ENCODE measurements at regions not wholly inside any gene's neighbourhood (a gene's known extent, or its start where the extent isn't known, plus 50 kb on each side); places are given as distances from the start of the nearest gene placed in this dataset.

DNA sequence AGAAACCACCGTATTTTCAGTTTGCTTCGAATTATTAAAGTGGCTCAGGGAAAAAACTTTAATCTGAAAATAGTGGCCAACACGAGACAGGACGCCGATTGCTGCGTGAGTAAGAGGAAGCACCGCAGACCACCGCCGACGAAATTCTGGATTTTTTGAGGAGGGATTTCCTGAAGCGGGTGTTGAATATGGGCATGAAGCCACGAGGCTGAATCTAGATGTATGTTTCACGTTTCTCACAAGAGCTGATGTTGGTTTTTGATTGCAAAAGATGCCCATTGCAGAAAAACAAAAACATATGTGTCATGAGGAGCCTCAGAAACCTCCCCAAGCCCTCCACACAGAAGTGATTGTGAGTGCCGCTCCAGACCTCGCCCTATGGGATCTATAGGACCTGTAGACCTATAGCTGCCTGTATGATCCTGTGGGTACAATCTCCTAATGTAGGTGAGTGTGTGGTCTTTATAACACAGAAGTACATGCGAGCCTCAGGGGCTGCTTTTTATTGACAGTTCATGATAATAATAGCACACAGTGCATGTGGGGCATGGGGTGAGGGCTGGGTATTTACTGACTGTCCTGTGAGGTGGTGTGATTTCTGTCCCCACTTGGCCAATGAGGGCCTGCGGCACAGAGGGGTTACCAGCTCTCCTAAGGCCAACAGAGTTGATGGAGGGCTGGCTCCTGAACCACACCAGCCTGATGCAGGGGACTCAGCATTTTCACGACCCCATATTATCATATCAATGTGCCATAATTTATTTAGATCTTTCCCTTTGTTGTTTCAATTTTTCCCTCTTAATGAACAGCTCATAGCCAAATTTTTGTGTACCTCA, 243.9 kb downstream of the DLL1 start:
- Histone ChIP-seq H3K9me3 (ENCODE audit: control insufficient read depth in 2 of 2, low read length in 2 of 2) (peaks cover 0 to 7% of the 10 kb centered on the region in 2 donors), H3K9ac (ENCODE audit: low read length in 2 of 2) (no peak overlapping the region), H3K4me3 (ENCODE audit: low read length in 2 of 2) (no peak overlapping the region), H3K4me1 (ENCODE audit: control insufficient read depth, insufficient read depth, low read length) (peaks cover 28% of the 10 kb centered on the region), H3K27me3 (ENCODE audit: control insufficient read depth in 1 of 2, insufficient read depth in 2 of 2, low read length in 2 of 2) (no peaks in the 10 kb centered on the region), H3K27ac (ENCODE audit: low read length) (no peak overlapping the region), H3K36me3 (ENCODE audit: control insufficient read depth in 2 of 2, insufficient read depth in 2 of 2, low read length in 2 of 2) (no peaks in the 10 kb centered on the region)

GRCh38 chr6:170045981-170046667, 244.8 kb downstream of the DLL1 start:
- H3K4me1 ChIP-seq (ENCODE audit: control insufficient read depth, insufficient read depth, low read length), result peaks cover 28% of the 10 kb centered on the region
- no peak overlapping the region for H3K27ac ChIP-seq (ENCODE audit: low read length)
- H3K27me3 ChIP-seq (ENCODE audit: control insufficient read depth in 1 of 2, insufficient read depth in 2 of 2, low read length in 2 of 2), result no peaks in the 10 kb centered on the region
- no peak overlapping the region for H3K9ac ChIP-seq (ENCODE audit: low read length in 2 of 2)
- H3K36me3 ChIP-seq (ENCODE audit: control insufficient read depth in 2 of 2, insufficient read depth in 2 of 2, low read length in 2 of 2), result no peaks in the 10 kb centered on the region
- peaks cover 0 to 7% of the 10 kb centered on the region in 2 donors for H3K9me3 ChIP-seq (ENCODE audit: control insufficient read depth in 2 of 2, low read length in 2 of 2)
- peak overlapping the region in 1 of 2 donors; percentile 14 for H3K4me3 ChIP-seq (ENCODE audit: low read length in 2 of 2)

GRCh38 chr6:170045563-170045960, 245.3 kb downstream of the DLL1 start:
- Histone ChIP-seq H3K9me3 (ENCODE audit: control insufficient read depth in 2 of 2, low read length in 2 of 2) (peaks cover 0 to 7% of the 10 kb centered on the region in 2 donors), H3K27ac (ENCODE audit: low read length) (no peak overlapping the region), H3K4me3 (ENCODE audit: low read length in 2 of 2) (no peak overlapping the region), H3K36me3 (ENCODE audit: control insufficient read depth in 2 of 2, insufficient read depth in 2 of 2, low read length in 2 of 2) (no peaks in the 10 kb centered on the region), H3K4me1 (ENCODE audit: control insufficient read depth, insufficient read depth, low read length) (peaks cover 24% of the 10 kb centered on the region), H3K27me3 (ENCODE audit: control insufficient read depth in 1 of 2, insufficient read depth in 2 of 2, low read length in 2 of 2) (no peaks in the 10 kb centered on the region), H3K9ac (ENCODE audit: low read length in 2 of 2) (no peak overlapping the region)

DNA sequence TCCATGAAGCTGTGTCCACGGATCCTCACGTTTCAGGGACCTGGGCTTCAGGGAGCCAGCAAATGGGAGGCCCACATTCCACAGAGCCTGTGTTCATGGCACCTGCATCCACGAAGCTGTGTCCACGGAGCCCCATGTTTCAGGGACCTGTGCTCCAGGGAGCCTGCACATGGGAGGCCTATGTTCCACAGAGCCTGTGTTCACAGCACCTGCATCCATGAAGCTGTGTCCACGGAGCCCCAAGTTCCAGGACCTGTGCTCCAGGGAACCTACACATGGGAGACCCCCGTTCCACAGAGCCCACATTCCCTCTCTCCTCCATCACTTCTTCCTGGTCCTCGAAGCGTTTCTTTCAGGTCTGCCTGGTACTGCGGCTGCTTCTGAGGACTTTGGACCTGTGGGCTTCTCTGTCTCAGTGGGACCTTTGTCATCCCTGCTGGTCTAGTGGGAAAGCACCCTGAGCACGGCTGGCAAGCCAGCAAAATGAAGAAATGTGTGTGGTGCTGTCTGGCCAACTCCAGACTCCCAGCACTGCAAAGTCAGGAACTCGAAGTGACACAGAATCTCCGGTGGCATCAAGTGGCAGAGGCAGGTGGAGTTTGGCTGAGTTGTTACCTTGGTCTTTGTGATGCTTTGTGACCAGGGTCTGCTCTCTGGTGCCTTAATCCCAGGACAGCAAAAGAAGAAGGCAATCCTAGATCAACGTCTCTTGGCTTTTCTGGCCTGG, 245.9 kb downstream of the DLL1 start:
- Histone ChIP-seq H3K36me3 (ENCODE audit: control insufficient read depth in 2 of 2, insufficient read depth in 2 of 2, low read length in 2 of 2) (no peaks in the 10 kb centered on the region), H3K27ac (ENCODE audit: low read length) (no peak overlapping the region), H3K27me3 (ENCODE audit: control insufficient read depth in 1 of 2, insufficient read depth in 2 of 2, low read length in 2 of 2) (no peaks in the 10 kb centered on the region), H3K4me3 (ENCODE audit: low read length in 2 of 2) (no peak overlapping the region), H3K4me1 (ENCODE audit: control insufficient read depth, insufficient read depth, low read length) (peaks cover 19% of the 10 kb centered on the region), H3K9ac (ENCODE audit: low read length in 2 of 2) (no peak overlapping the region), H3K9me3 (ENCODE audit: control insufficient read depth in 2 of 2, low read length in 2 of 2) (peaks cover 0 to 7% of the 10 kb centered on the region in 2 donors)

DNA sequence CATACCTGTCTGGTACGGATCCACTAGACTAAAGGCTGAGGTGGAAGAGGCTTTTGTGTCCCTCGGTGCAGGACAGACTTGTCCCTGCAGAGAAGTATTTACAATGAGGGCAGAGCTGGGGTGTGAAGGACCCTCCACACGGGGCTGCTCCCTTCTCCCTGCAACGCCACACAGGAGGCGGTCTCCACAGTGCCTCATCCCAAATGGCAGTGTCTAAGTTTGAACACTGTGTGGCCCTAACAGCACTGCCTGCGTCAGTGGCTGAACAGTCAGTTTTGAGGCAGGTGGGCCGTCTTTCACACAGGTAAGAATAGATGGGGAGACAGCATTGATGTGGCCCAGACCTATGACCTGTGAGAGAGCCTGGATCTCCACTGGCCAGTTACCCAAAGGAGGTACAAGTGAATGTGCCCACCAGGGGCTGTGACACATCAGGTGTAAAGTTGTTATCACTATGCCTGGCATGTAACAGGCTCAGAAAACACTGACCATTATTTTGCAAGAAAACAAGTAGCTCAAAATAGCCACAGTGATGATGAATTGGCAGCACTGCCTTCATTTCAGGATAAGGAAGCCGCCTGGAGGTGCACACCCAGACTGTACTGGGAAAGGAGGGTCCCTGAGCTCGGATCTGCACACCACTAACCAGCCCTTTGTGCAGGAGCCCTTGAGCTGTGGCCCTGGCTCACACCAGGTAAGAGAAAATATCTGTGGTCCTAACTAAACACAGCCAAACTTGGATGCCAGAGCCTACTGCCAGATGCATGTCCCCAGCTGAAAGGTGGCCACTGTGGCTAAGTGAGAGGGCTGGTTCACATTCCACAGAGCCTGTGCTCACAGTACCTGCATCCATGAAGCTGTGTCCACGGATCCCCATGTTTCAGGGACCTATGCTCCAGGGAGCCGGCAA, 246.7 kb downstream of the DLL1 start:
- Histone ChIP-seq H3K4me3 (ENCODE audit: low read length in 2 of 2) (no peak overlapping the region), H3K9me3 (ENCODE audit: control insufficient read depth in 2 of 2, low read length in 2 of 2) (peaks cover 0 to 7% of the 10 kb centered on the region in 2 donors), H3K36me3 (ENCODE audit: control insufficient read depth in 2 of 2, insufficient read depth in 2 of 2, low read length in 2 of 2) (no peaks in the 10 kb centered on the region), H3K27ac (ENCODE audit: low read length) (no peak overlapping the region), H3K27me3 (ENCODE audit: control insufficient read depth in 1 of 2, insufficient read depth in 2 of 2, low read length in 2 of 2) (no peaks in the 10 kb centered on the region), H3K9ac (ENCODE audit: low read length in 2 of 2) (no peak overlapping the region), H3K4me1 (ENCODE audit: control insufficient read depth, insufficient read depth, low read length) (peaks cover 12% of the 10 kb centered on the region)

DNA sequence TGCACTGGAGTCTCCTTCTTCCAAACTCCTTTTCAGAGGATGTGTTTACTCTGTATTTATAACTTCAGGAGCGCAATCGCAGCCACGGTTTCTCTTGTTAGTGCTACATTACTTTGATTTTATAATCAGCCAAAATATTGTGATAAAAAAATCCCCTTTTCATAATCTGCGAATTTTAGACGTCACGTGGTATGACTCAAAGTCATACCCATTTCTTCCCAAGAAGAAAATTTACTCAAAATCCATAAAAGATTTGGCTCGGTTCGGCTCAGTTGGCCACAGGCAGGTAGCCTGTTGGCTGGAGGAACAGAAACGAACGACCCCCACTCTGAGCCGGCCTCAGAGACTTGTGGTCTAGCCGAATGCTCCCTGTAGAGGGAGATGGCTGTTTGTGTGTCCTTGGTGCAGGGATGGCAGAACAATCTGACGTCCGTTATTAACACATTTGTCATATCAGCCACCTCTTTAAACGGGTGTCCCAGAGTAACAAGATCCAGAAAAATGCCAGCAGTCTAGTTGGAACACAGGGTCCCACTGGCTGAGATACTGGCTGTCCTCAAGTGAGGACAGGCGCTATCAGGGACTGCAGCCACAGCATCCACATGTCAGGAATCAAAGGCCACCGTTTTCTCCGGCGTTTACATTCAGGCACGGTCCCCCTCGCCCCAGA, 247.6 kb downstream of the DLL1 start:
- H3K4me3 ChIP-seq (ENCODE audit: low read length in 2 of 2), result no peak overlapping the region

GRCh38 chr6:170042596-170043118, 248.2 kb downstream of the DLL1 start:
- Histone ChIP-seq H3K4me3 (ENCODE audit: low read length in 2 of 2) (no peak overlapping the region), H3K9me3 (ENCODE audit: control insufficient read depth in 2 of 2, low read length in 2 of 2) (peaks cover 0 to under 1% of the 10 kb centered on the region in 2 donors), H3K27ac (ENCODE audit: low read length) (no peak overlapping the region), H3K9ac (ENCODE audit: low read length in 2 of 2) (no peak overlapping the region), H3K36me3 (ENCODE audit: control insufficient read depth in 2 of 2, insufficient read depth in 2 of 2, low read length in 2 of 2) (no peaks in the 10 kb centered on the region), H3K4me1 (ENCODE audit: control insufficient read depth, insufficient read depth, low read length) (peaks cover 17% of the 10 kb centered on the region), H3K27me3 (ENCODE audit: control insufficient read depth in 1 of 2, insufficient read depth in 2 of 2, low read length in 2 of 2) (no peaks in the 10 kb centered on the region)

More for the DNA sequence above, 247.6 kb downstream of the DLL1 start:
- peaks cover 0 to 7% of the 10 kb centered on the region in 2 donors for H3K9me3 ChIP-seq (ENCODE audit: control insufficient read depth in 2 of 2, low read length in 2 of 2)
- no peak overlapping the region for H3K27ac ChIP-seq (ENCODE audit: low read length)
- H3K36me3 ChIP-seq (ENCODE audit: control insufficient read depth in 2 of 2, insufficient read depth in 2 of 2, low read length in 2 of 2), result no peaks in the 10 kb centered on the region
- no peaks in the 10 kb centered on the region for H3K27me3 ChIP-seq (ENCODE audit: control insufficient read depth in 1 of 2, insufficient read depth in 2 of 2, low read length in 2 of 2)
- no peak overlapping the region for H3K9ac ChIP-seq (ENCODE audit: low read length in 2 of 2)
- peaks cover 12% of the 10 kb centered on the region for H3K4me1 ChIP-seq (ENCODE audit: control insufficient read depth, insufficient read depth, low read length)

DNA sequence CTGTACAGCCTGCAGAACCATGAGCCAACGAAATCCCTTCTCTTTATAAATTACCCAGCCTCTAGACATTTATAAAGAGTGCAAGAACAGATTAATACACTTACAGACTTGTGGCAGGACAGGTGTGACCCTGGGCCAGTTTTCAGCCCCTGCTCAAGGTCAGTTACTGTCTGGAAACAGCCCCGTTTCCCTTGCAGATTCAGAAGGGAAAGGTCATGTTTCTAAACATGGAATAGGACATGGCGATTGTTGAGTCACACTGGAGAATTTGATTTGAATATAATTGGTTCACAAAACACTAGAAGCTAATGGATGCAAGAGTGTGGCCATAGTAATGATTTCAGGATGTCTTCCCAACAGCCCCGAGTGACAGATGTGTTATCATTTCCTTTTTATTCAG, 248.8 kb downstream of the DLL1 start:
- no peaks in the 10 kb centered on the region for H3K9me3 ChIP-seq (ENCODE audit: control insufficient read depth in 2 of 2, low read length in 2 of 2)
- no peak overlapping the region for H3K27ac ChIP-seq (ENCODE audit: low read length)
- H3K4me1 ChIP-seq (ENCODE audit: control insufficient read depth, insufficient read depth, low read length), result peaks cover 15% of the 10 kb centered on the region
- H3K4me3 ChIP-seq (ENCODE audit: low read length in 2 of 2), result no peak overlapping the region
- H3K27me3 ChIP-seq (ENCODE audit: control insufficient read depth in 1 of 2, insufficient read depth in 2 of 2, low read length in 2 of 2), result no peaks in the 10 kb centered on the region
- H3K36me3 ChIP-seq (ENCODE audit: control insufficient read depth in 2 of 2, insufficient read depth in 2 of 2, low read length in 2 of 2), result no peaks in the 10 kb centered on the region
- H3K9ac ChIP-seq (ENCODE audit: low read length in 2 of 2), result no peak overlapping the region

GRCh38 chr6:170041526-170041925, 249.4 kb downstream of the DLL1 start:
- Histone ChIP-seq H3K4me1 (ENCODE audit: control insufficient read depth, insufficient read depth, low read length) (peaks cover 13% of the 10 kb centered on the region), H3K27ac (ENCODE audit: low read length) (no peak overlapping the region), H3K9ac (ENCODE audit: low read length in 2 of 2) (no peak overlapping the region)

More at GRCh38 chr6:170041526-170041925, 249.4 kb downstream of the DLL1 start:
- H3K27me3 ChIP-seq (ENCODE audit: control insufficient read depth in 1 of 2, insufficient read depth in 2 of 2, low read length in 2 of 2), result no peaks in the 10 kb centered on the region
- no peaks in the 10 kb centered on the region for H3K36me3 ChIP-seq (ENCODE audit: control insufficient read depth in 2 of 2, insufficient read depth in 2 of 2, low read length in 2 of 2)
- no peak overlapping the region for H3K4me3 ChIP-seq (ENCODE audit: low read length in 2 of 2)
- no peaks in the 10 kb centered on the region for H3K9me3 ChIP-seq (ENCODE audit: control insufficient read depth in 2 of 2, low read length in 2 of 2)
